ENCODE measurements at regions not wholly inside any gene's neighbourhood (a gene's known extent, or its start where the extent isn't known, plus 50 kb on each side); places are given as distances from the start of the nearest gene placed in this dataset.
"Not testable (repeated sequence)": the region's sequence is repeated elsewhere in the genome, so short reads cannot be mapped to it uniquely, and the experiment has no call there.

- DNase-seq (ENCODE audit: extremely low read depth, low read depth): no peak
- no peak overlapping the region for H3K4me3 ChIP-seq (replicated peaks; ENCODE audit: low read depth, low read length)
- TF ChIP-seq, protein P1, sequence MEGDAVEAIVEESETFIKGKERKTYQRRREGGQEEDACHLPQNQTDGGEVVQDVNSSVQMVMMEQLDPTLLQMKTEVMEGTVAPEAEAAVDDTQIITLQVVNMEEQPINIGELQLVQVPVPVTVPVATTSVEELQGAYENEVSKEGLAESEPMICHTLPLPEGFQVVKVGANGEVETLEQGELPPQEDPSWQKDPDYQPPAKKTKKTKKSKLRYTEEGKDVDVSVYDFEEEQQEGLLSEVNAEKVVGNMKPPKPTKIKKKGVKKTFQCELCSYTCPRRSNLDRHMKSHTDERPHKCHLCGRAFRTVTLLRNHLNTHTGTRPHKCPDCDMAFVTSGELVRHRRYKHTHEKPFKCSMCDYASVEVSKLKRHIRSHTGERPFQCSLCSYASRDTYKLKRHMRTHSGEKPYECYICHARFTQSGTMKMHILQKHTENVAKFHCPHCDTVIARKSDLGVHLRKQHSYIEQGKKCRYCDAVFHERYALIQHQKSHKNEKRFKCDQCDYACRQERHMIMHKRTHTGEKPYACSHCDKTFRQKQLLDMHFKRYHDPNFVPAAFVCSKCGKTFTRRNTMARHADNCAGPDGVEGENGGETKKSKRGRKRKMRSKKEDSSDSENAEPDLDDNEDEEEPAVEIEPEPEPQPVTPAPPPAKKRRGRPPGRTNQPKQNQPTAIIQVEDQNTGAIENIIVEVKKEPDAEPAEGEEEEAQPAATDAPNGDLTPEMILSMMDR (IDR thresholded peaks at IDR 0.05; ENCODE audit: low read depth, low read length, missing control alignments): no peak
These were observed 118.9 kb upstream of the CCDC150 start for GRCh38 chr2:196520605-196521004.

GRCh38 chr2:196526981-196527725, 112.4 kb upstream of the CCDC150 start:
- H3K4me3 ChIP-seq (replicated peaks; ENCODE audit: low read depth, low read length); DNase-seq (ENCODE audit: extremely low read depth, low read depth): not testable (repeated sequence)

DNA sequence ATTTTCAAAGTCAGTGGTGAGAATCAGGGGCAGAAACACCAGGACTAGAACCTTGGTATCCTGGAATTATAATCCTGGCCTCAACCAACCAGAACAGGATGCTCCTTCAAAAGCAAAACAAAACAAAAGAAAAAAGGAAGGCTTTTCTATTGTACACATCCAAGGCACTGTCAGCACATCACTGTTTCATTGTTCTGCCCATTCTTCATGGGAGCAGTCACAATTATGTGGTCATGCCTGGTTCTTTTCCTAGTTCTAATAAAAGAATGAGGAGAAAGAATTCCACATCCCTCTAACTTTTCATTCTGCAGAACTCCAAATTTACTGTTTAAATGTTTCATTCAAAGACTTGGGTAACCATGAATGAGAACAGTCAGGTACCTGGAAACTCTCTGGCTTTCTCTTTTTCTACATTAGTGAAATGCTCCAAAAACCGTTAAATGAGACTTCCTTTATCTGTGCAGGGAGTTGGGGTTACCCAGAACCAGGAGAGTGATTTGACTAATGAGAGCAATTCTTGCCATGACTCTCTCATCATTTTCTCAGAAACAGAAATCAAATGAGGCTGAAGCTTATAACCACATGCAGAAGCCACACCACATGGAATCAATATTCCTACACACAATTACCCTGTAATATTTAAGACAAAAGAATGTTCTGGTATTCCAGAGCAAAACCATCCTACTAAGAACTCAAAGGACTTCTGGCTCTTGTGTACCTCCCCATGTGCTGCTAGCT, 110.9 kb upstream of the CCDC150 start:
- DNase-seq (ENCODE audit: extremely low read depth, low read depth): no peak
- TF ChIP-seq, protein P1 (IDR thresholded peaks at IDR 0.05; ENCODE audit: low read depth, low read length, missing control alignments): no peak
- H3K4me3 ChIP-seq (replicated peaks; ENCODE audit: low read depth, low read length): no peak overlapping the region

GRCh38 chr2:196530910-196531309, 108.6 kb upstream of the CCDC150 start:
- no peak for DNase-seq (ENCODE audit: extremely low read depth, low read depth)
- no peak overlapping the region for H3K4me3 ChIP-seq (replicated peaks; ENCODE audit: low read depth, low read length)
- TF ChIP-seq, protein P1 (IDR thresholded peaks at IDR 0.05; ENCODE audit: low read depth, low read length, missing control alignments): no peak

- no peak for DNase-seq (ENCODE audit: extremely low read depth, low read depth)
- H3K4me3 ChIP-seq (replicated peaks; ENCODE audit: low read depth, low read length): no peak overlapping the region
- TF ChIP-seq, protein P1 (IDR thresholded peaks at IDR 0.05; ENCODE audit: low read depth, low read length, missing control alignments): no peak
These were observed 105.6 kb upstream of the CCDC150 start for GRCh38 chr2:196533772-196534397.

- no peak overlapping the region for H3K4me3 ChIP-seq (replicated peaks; ENCODE audit: low read depth, low read length)
- DNase-seq (ENCODE audit: extremely low read depth, low read depth): no peak
- TF ChIP-seq, protein P1 (IDR thresholded peaks at IDR 0.05; ENCODE audit: low read depth, low read length, missing control alignments): no peak
These were observed 105.0 kb upstream of the CCDC150 start for GRCh38 chr2:196534495-196534894.

DNA sequence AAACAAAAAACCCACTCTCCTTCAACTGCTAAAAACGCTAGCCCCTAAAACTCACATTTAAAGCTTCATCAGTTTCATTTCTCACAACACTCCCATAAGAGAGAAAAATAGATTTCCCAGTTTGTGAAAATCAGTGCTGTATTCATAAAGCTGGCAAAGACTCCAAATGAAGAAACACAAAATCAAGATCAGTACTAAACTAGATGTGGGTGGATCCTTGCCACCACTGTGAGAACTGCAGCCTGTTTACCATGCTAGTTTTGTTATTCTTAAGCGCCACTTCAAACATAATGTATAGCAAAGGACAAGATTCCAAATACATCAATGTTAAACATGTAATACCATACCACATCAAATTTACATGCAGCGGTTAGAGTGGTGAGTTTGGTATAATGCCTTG, 104.5 kb upstream of the CCDC150 start:
- TF ChIP-seq, protein P1 (IDR thresholded peaks at IDR 0.05; ENCODE audit: low read depth, low read length, missing control alignments): no peak
- no peak for DNase-seq (ENCODE audit: extremely low read depth, low read depth)
- H3K4me3 ChIP-seq (replicated peaks; ENCODE audit: low read depth, low read length): no peak overlapping the region

All from HFF-Myc (cell line).